ENCODE measurements at regions not wholly inside any gene's neighbourhood (a gene's known extent, or its start where the extent isn't known, plus 50 kb on each side); places are given as distances from the start of the nearest gene placed in this dataset.

DNA sequence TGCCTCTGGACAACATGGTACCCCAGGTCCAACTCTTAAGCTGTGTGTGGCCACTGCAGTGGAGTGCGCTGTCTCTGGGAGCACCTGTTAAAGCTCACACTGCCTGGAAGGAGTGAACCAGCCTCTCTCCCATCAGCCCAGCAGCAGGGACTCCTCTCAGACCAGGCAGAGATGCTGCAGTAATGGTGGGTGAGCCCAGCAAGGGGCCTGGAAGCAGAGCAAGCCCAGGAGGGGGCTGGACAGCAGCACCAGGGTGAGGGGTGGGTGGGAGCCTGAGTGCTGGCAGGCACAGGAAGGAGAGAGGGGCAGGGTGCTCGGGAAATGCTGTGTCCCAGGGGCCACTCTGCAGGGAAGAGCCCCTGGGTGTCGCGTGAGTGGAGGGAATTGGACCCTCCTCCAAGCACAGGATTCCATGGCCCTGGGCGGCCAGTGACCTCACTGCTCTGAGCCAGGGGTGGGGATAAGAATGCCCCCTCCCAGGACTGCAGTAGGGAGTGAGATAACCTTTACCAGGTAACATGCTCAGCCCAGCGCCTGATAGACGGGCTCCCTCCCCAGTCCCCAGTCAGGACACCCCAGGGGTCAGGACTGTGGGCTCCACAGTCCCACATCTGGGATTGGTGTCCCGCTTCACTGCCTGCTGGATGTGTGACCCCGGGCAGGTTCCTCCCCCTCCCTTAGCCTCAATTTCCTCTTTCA, 313.1 kb downstream of the MATN1 start:
- DNase-seq (ENCODE audit: low read depth in 1 of 2, low spot score in 1 of 2), result no peak

DNA sequence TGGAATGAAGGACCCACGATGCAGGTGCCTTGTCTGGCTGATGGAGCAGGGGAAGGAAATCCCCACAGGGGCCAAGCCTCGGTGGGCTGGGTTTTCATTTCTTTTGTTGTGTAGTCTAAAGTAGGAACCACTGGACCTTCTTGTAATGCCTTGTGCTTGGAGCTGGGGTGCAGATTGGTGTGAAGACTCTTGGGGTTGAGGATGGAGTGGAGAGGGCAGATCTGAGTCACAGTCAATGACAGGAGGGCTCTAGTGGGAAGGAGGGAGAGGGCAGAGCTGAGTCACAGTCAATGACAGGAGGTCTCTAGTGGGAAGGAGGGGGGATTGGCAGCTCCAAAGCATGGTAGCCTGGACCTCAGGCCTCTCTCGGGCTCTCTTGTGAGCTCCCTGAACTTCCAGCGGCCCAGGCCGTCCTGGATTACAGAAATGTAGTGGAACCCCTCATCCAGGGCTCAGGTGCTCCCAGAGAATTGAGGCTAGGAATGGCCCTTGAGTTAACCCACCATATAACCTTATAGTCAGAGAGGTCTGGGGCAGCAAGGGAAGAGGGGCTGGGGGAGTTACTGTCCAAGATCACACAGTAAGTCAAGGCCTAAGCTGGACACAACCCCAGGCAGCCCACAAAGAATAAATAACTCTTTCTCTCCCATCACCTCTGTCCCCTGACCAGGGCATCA, 313.8 kb downstream of the MATN1 start:
- no peak for DNase-seq (ENCODE audit: low read depth in 1 of 2, low spot score in 1 of 2)

DNA sequence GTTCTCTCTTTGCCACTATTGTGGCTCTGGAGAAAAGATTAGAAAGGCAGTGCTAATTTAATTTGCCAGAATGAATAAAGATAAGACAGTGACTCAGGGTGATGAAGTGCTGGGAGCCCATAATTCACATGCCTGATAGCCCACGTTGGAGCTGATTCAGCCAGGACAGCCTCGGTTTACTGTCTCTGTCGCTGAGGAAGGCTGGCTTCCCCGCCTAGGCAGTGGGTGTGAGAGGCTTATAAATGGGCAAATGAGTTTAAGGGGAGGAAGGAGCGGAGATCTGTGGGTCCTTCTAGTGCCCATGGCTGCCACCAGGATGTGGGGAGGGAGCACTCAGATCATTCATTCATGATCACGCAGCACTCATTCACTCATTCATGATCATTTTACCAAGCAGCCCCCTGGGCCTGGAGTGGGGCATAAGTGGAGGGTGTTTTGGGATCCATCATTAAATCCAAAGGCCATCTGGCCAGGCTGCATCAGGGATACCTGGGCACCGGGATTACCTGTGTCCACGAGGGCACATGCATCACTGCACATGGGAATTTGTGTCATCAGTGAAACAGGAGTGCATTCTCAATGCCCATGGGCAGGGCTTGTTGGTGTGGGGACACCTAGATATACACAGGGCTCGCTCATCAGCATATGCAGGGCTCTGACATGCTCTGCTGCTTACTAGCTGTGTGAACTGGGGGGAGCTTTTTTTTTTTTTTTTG, 315.4 kb downstream of the MATN1 start:
- DNase-seq (ENCODE audit: low read depth in 1 of 2, low spot score in 1 of 2), result no peak

DNA sequence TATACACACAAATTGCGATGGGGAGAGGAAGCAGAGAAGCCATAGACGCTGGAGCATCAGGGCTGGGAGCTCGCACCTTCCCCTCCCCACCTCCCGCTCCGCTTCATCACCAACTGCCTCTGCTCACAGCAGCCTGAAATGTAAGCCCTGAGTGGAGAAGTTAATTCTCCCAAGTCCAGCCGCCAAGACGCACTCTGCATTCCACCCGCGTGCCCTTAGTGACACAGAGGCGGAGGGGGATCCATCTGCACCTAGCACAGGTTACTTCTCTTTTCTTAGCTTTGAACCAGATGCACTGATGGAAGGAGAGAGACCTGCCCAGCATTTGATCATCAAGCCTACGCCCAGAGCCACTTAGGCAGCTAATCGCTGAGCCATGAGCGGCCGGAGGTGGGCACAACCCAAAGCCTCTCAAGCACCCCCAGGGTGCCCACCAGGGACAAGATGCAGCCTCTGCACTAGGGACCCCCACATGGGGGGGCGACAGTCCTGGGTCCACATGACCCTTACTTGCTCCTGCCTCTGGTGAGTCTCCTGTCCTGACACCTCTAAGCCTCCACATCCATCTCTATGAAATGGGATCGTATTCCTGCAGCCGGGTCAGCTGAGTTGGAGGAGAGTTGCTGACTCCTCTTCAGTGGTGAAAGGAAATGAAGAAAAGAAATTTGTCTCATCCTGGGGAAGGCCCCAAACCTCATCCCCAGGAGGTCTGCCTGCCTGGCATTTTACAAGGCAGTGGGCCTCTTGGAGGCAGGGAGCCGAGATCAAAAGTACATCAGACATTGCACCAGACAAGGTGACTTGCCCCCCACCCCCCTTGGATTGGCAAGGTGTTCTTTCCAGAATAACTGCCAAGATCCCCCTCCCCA, 316.2 kb downstream of the MATN1 start:
- no peak for DNase-seq (ENCODE audit: low read depth in 1 of 2, low spot score in 1 of 2)

DNA sequence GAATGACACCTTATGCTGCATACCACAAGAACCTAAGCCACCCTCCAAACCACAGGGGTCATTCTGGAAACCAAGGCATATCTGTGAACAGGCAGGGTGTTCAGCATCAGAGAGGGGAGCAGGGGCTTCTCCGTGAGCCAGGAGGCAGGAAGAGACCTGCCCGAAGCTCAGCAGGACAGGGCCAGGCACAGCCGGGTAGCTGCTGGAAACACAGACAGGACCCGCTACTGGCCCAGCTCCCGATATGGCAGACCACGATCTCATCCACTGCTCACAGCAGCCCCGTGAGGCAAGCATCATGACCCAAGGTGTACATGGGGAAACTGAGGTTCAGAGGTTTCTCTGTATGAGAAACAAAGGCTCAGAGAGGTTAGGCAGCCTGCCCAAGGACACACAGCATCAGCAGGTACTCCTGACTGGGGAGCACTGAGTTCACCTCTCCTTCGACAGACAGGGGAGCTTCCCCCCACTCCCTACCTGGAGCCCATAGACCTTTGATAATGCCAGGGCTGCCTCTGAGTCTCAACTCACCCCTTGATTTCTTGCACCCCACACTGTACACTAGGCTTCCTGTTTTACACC, 317.7 kb downstream of the MATN1 start:
- no peak for DNase-seq (ENCODE audit: low read depth in 1 of 2, low spot score in 1 of 2)

DNA sequence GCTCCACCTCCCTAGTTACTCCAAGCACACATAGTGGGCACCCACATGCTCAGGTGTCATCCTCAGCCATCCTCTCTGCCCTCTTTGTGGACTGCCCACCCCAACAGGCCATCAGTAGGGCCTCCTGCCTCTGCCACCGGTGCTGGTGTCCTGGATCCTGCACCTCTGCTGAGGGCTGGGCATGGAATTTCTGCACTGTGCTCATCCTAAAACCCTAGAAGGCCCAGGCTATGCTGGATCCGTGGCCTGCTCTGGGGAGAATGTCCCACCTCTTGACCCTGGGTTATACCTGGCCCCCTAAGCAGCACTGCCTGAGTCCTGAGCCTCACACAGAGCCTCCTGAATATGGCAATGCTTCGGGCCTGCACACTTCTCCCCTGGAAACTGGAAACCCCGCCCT, 318.3 kb downstream of the MATN1 start:
- no peak for DNase-seq (ENCODE audit: low read depth in 1 of 2, low spot score in 1 of 2)

DNA sequence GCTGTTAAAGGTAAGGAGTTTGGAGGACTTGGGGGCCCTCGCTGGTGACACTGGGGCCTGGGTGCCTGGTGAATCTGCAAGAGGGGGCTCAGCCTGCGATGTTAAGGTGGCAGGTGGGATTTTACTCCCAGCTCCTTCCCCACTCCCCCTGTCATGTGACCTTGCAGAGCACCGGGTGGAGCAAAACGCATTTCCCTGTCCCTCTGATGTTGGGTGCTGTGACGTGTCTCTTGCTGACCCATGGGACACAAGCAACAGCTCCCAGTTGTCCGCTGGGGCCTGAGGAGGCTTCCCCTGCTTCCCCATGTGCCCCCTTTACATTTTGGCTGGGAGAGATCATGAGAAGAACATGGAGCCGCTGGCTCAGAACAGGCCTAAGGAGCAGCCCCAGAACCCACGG, 319.0 kb downstream of the MATN1 start:
- DNase-seq (ENCODE audit: low read depth in 1 of 2, low spot score in 1 of 2), result no peak

DNA sequence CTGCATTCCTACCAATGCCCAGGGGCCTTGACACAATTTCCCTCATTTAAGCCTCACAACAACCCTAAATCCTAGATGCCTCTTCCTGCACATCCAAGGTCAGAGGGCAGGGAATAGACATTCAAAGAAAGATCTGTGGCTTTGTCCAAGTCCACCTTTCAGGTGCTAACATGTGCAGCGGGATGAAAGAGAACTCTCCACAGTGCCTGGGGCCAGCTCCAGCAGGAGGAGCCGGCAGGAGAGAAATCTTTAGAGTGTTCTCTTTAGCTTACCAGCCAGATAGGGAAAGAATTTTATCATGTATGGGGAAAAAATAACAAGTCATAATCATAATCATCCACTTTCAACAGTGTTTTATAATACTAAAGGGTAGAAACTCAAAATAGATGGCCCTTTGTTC, 319.7 kb downstream of the MATN1 start:
- DNase-seq (ENCODE audit: low read depth in 1 of 2, low spot score in 1 of 2), result no peak

DNA sequence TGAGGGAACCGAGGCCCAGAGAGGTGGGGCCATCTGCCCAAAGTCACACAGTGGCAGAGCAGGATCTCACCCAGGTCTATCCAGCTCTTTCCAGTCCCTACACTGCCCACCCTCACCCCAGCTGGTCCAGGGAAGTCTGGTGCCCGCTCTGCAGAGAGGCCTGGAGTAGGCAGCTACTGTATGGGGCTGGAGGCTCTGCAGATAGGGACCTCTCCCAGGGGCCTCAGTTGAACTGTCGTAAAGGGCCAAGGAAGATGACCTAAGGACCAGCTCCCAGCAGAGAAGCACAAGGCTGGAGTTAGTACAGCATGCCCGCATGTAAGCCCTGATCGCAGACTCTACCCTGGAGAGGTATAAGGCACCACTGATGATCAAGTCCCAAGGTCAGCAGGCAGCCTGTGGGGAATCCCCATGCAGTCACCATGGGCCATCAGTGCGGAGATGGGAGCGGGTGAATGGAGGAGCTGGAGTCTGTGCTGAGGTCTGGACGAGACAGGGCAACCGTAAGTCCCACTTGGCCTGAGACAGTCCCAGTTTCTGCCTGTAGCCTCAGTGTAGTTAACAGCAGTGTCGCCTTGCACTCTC, 320.2 kb downstream of the MATN1 start:
- no peak for DNase-seq (ENCODE audit: low read depth in 1 of 2, low spot score in 1 of 2)

DNA sequence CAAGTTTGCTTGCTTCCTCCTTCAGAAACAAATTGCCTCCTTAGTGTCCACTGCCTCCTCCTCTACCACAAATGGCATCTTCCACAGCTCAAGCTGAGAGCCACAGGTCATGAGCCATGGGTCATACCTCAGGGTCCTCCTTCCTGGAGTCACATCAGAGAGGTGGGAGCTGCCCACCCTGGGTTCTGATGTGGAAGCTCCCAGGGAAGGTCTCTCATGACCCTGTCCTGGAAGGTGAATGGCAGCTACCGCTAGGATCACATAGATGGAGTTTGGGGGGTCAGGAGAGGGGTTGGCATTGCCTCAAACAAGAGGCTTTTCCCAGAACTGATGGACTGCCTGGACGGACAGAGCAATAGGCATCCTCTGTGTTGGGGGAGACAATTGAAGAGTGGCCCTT, 321.4 kb downstream of the MATN1 start:
- DNase-seq (ENCODE audit: low read depth in 1 of 2, low spot score in 1 of 2), result no peak

DNA sequence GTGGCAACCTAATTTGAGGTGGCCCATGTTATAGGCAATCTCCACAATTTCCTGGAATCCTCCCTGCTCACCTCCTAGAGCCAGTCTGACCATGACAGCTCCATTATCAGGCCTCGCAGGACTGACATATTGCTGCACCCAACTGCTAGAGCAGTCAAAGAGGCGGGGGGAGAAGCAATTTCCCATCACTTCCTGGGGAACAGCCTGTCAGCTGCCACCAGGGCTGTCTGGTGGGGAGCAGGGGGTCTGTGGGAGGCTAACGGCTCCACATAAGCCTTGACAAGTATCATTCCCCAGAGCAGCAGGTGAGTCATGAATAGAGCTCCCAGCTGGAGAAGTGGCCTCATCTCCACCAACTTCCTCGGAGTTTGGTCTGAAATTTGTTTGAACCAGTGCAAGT, 322.9 kb downstream of the MATN1 start:
- DNase-seq (ENCODE audit: low read depth in 1 of 2, low spot score in 1 of 2), result no peak

DNA sequence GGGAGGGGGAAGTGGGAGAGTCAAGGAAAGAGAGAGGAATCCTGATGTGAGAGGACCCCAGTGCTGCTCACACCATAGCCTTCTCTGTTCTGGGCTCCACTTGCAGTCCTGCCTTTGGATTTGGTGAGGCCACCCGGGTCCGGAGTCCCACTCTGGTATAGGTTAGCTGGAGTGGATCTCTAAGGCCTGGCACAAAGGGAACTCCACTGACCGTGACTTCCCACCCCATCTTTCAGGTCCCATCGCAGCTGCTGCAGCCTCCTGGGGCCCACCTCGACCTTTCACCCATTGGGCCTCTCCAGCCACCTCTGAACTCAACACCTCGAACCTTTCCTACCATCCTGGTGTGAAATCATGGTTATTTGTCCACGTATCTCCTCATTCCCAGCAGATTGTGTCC, 324.4 kb downstream of the MATN1 start:
- DNase-seq (ENCODE audit: low read depth in 1 of 2, low spot score in 1 of 2), result no peak

DNA sequence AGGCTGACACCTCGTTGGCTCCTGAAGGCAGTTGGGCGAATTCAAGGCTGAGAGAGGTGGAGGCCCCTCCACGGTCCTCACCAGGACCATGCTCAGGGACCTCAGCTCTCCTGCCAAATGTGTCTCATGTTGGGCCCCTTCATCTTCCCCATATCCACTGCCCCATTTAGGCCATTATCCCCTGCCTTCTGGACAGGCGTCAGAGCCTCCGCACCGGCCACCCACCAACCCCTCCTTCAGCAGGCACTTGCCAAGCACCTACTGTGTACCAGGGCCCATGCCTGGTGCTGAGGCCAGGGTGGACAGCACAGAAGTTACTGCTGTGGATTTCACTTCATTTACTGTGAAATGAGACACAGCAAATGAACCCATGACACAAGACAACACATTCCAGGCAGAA, 325.8 kb downstream of the MATN1 start:
- no peak for DNase-seq (ENCODE audit: low read depth in 1 of 2, low spot score in 1 of 2)

DNA sequence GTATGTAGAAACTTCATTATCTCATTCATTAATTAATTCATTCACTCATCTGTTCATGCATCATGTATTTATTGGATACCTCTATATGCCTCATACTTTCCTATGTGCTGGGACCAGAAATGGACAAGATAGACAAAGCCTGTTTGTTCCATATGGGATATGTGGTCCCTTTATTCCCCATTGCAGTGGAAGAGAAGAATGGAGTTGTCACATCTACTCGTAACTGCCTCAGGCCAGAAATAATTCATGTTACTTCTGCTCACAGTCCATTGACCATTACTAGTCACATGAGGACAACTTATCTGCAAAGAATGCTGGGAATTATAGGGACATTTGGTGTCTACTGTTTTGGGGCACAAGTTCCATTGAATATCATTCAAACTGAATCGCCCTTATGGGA, 327.8 kb downstream of the MATN1 start:
- DNase-seq (ENCODE audit: low read depth in 1 of 2, low spot score in 1 of 2), result no peak

DNA sequence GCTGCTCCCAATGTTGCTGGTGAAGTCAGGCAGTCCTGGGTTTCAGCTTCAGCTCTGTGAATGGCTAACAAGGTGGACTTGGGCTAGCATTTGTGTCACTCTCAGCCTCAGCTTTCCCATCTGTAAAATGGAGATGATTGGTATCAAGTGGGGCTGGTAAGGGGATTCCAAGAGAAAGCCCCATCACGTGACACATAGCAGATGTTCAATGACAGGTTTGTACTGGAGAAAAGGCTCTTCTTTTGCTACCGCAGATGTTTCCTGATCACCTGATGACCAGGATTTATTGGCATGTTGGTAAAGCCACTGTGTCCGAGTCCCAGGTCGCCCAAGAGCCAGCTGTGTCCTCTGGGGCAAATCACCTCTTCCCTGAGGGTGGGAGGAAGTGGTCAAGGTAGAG, 335.0 kb downstream of the MATN1 start:
- no peak for DNase-seq (ENCODE audit: low read depth in 1 of 2, low spot score in 1 of 2)

DNA sequence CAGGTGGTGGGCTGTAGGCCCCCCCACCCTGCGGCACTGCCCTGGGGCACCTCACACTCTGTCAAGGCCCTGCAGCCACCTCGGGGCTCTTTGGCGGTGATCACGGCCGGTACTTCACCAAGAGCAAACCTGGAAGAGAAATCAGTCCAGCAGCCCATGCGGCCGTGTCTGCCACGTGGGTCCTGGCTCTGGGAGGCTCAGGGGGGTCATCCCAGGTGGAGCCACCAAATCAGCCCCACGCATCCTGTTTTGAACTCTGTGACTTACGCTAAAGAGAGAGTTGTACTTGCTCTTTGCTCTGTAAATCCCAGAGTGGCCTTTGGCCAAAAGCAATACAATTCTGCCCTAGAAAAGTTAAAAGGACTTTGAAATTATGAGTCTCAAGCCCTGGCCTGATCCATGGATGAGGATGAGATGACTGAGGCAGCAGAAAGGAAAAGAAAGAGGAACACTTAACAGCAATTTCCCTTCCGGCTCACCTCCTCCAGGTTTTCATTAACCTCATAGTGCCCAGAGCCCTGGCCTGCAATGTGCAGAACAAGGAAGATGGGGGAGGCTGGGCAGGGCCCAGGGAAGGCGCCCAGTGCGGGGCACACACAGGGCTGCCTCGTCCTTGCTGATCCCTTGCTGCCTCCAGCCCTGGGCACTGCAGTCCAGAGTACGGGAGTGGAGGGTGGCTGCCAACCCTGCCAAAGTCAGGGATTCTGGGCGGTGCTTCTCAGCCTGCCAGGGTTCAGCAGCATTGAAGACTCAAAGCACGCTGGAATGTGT, 337.0 kb downstream of the MATN1 start:
- no peak for DNase-seq (ENCODE audit: low read depth in 1 of 2, low spot score in 1 of 2)

DNA sequence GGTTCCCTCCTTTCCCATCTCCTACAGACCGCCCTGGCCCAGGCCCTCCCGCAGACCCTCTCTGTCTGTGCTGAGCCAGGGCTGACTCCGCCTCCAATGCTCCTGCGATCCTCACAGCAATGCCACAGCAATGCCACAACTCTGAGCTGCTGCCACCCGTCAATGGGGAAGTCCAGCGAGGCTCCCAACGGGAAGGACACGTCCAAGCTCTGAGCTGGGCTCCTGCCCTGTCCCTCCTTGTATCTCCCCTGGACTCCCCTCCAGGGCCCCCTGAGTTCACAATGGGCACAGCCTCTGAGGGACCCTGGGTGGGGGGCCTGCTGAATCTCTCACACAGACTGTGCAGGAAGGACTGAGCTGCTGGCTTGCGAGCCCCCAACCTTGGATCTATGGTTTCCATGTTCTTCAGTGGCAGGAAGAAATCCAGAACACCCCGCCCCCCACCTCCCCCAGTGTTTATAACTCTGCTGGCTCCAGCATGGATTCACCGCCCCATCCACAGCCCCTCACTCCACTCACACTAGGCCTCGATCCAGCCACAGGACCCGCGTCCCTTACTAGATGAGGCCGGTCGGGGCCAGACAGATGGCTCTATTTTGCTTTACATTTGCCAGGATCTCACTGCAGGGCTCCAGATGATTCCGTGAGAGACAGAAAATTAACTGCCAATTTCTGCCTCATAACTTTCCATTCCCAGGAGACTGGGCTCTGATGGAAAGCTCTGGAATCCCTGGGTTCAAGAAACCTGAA, 338.0 kb downstream of the MATN1 start:
- no peak for DNase-seq (ENCODE audit: low read depth in 1 of 2, low spot score in 1 of 2)

DNA sequence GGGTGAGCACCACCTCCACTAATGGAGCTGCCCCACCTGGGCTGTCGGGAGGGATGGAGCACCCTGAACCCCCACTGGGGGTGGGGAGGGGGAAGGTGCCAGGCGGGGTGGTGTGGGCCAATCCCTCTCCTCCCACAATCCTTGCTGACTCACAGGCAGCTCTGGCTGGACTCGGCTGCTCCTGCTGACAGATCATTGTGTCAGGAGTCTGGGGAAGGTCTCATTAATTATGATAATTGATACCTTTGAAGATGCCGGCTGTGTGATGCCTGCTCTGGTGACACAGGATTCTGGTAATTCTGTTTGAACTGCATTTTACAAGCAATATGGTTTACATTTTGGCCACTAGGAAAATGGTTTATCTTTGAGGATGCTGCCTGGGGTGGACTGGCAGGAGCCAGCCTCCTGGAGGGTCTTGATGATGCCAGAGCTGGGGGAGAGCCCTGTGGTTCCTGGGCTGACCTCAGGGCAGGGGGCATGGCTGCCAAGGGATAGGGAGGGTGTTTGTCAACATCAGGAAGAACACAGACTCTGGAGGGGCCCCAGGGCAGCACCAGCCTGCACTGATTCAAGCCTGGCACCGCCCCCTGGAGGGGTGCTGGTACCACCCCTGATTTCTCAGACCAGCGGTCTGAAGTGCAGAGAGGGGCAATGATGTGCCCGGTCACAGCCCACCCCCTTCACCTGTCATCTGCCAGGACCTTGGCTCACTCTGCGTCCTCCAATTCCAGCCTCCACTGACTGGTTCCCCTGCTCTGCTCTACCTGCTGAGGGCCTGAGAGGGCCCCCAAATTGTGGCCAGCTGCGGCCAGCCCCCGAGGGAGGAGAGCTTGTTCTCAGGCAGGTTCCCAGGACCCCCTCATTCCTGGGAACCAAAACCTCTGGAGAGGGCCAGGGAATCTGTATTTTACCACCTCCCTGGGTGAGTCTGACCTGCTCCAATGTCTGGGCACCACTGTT, 338.8 kb downstream of the MATN1 start:
- DNase-seq (ENCODE audit: low read depth in 1 of 2, low spot score in 1 of 2), result no peak

Data from stimulated activated CD4-positive, alpha-beta T cell treated with anti-CD3 and anti-CD28 coated beads, Interleukin-15, amount 100 ng/mL, for 1 hour (primary cell).